ENCODE measurements at regions not wholly inside any gene's neighbourhood (a gene's known extent, or its start where the extent isn't known, plus 50 kb on each side); places are given as distances from the start of the nearest gene placed in this dataset.

DNA sequence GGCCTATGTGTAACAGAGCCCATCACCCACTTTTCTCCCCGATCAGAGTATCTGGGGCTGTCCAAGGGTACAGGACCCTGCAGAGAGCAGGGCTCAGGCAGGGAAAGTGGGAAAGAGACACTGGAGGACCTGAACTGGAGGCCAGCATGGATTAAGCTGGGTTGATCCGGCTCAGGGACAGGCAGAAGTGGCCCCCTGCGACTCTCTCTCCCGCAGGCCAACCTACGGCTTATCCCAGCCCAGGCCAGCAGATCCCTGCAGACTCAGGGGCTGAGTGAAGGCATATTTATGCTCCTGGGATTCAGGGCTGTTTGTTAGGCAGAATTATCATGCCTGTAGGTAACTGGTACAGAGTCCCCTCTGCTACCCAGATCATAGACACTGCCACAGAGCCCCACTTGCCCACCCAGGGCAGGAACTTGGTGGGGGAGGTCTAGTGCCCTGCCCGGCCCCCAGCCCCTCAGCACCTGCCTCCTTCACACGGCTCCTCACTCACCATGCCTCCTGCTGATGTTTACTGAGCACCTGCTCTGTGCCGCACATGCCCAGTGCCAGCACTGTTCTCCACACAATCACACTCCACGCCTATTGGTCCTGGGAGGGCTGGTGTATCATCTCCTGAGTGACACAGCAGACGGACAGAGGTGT, 87.3 kb downstream of the ADRA2C start:
- Histone ChIP-seq H3K9ac (ENCODE audit: low read depth, low read length) (no peak overlapping the region), H3K4me1 (ENCODE audit: insufficient read depth, low read length) (peaks cover 10% of the 10 kb centered on the region), H3K36me3 (ENCODE audit: insufficient read depth, low read length) (no peaks in the 10 kb centered on the region), H3K9me3 (ENCODE audit: control insufficient read depth, insufficient read depth, low read length) (no peaks in the 10 kb centered on the region; the same call in 1 of the 2 replicates)

DNA sequence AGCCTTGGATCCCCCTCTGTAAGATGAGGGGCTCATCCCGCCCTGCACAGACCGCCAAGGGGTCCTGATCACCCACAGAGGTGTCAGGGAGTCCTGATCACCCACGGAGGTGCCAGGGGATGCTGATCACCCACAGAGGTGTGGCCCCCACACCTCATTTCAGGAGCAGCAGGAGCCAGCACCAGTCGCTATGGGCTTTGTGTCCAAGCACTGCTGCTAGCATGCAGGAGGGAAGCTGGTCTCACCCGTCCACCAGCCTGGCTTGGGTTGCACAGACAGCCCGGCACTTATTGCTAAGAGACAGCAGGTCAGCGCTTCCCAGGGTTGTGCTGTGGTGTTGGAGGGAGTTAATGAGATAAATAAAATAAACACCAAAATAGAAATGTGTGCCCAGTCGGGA, 88.5 kb downstream of the ADRA2C start:
- Histone ChIP-seq H3K9me3 (ENCODE audit: control insufficient read depth, insufficient read depth, low read length) (no peaks in the 10 kb centered on the region), H3K4me1 (ENCODE audit: insufficient read depth, low read length) (peaks cover 10% of the 10 kb centered on the region), H3K9ac (ENCODE audit: low read depth, low read length) (no peak overlapping the region), H3K36me3 (ENCODE audit: insufficient read depth, low read length) (no peaks in the 10 kb centered on the region)

DNA sequence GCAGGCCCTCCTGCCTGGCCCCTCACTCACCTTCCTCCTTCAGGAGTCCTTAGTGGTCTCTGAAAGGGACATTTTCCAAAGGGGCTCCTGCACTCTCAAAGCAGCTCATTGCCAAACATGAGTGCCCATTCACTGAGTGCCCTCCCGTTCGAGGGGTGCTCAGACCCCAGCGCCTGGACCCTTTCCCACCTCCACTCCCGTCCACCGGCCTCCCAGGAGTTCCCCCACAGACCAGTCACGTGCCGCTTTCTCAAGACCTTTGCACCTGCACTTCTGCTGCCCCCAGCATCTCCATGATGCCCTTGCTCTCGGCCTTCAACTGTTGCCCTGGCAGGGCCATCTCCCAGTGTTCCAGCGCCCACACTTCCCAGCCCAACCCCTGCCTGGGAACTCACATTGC, 89.5 kb downstream of the ADRA2C start:
- no peaks in the 10 kb centered on the region for H3K9me3 ChIP-seq (ENCODE audit: control insufficient read depth, insufficient read depth, low read length)
- H3K36me3 ChIP-seq (ENCODE audit: insufficient read depth, low read length): no peaks in the 10 kb centered on the region
- no peak overlapping the region for H3K9ac ChIP-seq (ENCODE audit: low read depth, low read length)
- peaks cover 10% of the 10 kb centered on the region for H3K4me1 ChIP-seq (ENCODE audit: insufficient read depth, low read length)

DNA sequence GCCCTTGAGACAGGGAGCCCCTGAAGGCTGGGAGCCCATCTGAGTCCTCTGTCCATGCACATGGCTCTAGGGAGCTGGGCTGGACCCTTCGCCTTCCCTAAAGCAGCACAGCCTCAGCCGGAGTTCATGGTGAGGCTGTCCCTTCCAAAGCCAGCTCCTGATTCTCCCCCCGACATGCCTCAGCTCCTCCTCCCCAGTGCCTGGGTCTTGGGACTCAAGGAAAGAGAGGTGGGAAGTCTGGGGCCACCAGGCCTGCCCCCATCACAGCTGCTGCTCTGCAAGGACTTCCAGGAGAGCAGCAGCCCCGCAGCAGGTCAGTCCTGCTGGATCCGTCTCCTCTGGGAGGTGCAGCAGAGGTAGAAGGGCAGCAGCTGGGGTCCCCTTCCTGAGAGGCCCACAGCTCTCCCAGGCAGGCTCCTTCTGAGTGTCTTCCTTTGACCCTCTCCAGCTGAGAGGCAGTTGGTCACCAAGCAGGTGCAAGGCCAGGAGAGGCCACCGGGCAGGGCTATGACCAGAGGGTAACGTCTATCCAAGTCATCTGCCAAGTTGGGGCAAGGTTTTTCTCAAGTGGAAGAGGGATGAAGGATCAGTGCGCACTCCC, 90.5 kb downstream of the ADRA2C start:
- no peak overlapping the region for H3K9ac ChIP-seq (ENCODE audit: low read depth, low read length)
- H3K4me1 ChIP-seq (ENCODE audit: insufficient read depth, low read length): peaks cover 6% of the 10 kb centered on the region
- H3K9me3 ChIP-seq (ENCODE audit: control insufficient read depth, insufficient read depth, low read length): no peaks in the 10 kb centered on the region
- no peaks in the 10 kb centered on the region for H3K36me3 ChIP-seq (ENCODE audit: insufficient read depth, low read length)

- peaks cover 8% of the 10 kb centered on the region; the same call in 1 of the 2 replicates for H3K4me1 ChIP-seq (ENCODE audit: insufficient read depth, low read length)
- H3K36me3 ChIP-seq (ENCODE audit: insufficient read depth, low read length): no peaks in the 10 kb centered on the region
- no peaks in the 10 kb centered on the region for H3K9me3 ChIP-seq (ENCODE audit: control insufficient read depth, insufficient read depth, low read length)
- no peak overlapping the region for H3K9ac ChIP-seq (ENCODE audit: low read depth, low read length)
Observed at GRCh38 chr4:3857269-3857926, 91.2 kb downstream of the ADRA2C start.

- H3K9me3 ChIP-seq (ENCODE audit: control insufficient read depth, insufficient read depth, low read length): no peaks in the 10 kb centered on the region
- H3K9ac ChIP-seq (ENCODE audit: low read depth, low read length): no peak overlapping the region
- H3K4me1 ChIP-seq (ENCODE audit: insufficient read depth, low read length): peaks cover 8% of the 10 kb centered on the region; the same call in 1 of the 2 replicates
- no peaks in the 10 kb centered on the region for H3K36me3 ChIP-seq (ENCODE audit: insufficient read depth, low read length)
Observed at GRCh38 chr4:3858046-3858730, 92.0 kb downstream of the ADRA2C start.

DNA sequence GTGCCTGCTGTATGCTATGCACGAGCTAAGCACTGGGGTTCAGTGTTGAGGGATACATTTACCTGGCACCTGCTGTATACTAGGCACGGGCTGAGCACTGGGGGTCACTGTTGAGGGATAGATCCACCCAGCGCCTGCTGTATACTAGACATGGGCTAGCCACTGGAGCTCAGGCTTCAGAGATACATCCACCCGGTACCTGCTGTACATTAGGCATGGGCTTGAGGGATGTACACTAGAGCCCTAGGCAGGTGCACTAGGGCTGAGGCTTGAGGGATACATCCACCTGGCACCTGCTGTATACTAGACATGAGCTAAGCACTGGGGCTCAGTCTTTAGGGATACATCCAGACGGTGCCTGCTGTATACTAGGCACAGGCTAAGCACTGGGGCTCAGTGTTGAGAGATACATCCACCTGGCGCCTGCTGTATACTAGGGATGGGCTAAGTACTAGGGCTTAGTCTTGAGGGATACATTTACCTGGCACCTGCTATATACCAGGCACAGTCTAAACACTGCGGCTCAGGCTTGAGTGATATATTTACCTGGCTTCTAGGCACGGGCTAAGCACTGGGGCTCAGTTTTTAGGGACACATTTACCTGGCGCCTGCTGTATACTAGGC, 92.7 kb downstream of the ADRA2C start:
- no peaks in the 10 kb centered on the region for H3K9me3 ChIP-seq (ENCODE audit: control insufficient read depth, insufficient read depth, low read length)
- peaks cover 13% of the 10 kb centered on the region; the same call in 1 of the 2 replicates for H3K4me1 ChIP-seq (ENCODE audit: insufficient read depth, low read length)
- no peak overlapping the region for H3K9ac ChIP-seq (ENCODE audit: low read depth, low read length)
- H3K36me3 ChIP-seq (ENCODE audit: insufficient read depth, low read length): no peaks in the 10 kb centered on the region

GRCh38 chr4:3859571-3859970, 93.4 kb downstream of the ADRA2C start:
- Histone ChIP-seq H3K9me3 (ENCODE audit: control insufficient read depth, insufficient read depth, low read length) (no peaks in the 10 kb centered on the region), H3K9ac (ENCODE audit: low read depth, low read length) (no peak overlapping the region), H3K36me3 (ENCODE audit: insufficient read depth, low read length) (no peaks in the 10 kb centered on the region), H3K4me1 (ENCODE audit: insufficient read depth, low read length) (peaks cover 13% of the 10 kb centered on the region; the same call in 1 of the 2 replicates)

GRCh38 chr4:3860061-3860912, 94.1 kb downstream of the ADRA2C start:
- Histone ChIP-seq H3K9me3 (ENCODE audit: control insufficient read depth, insufficient read depth, low read length) (no peaks in the 10 kb centered on the region), H3K4me1 (ENCODE audit: insufficient read depth, low read length) (peaks cover 13% of the 10 kb centered on the region; the same call in 1 of the 2 replicates), H3K36me3 (ENCODE audit: insufficient read depth, low read length) (no peaks in the 10 kb centered on the region), H3K9ac (ENCODE audit: low read depth, low read length) (no peak overlapping the region)

- no peaks in the 10 kb centered on the region for H3K36me3 ChIP-seq (ENCODE audit: insufficient read depth, low read length)
- H3K9ac ChIP-seq (ENCODE audit: low read depth, low read length): no peak overlapping the region
- peaks cover 13% of the 10 kb centered on the region; the same call in 1 of the 2 replicates for H3K4me1 ChIP-seq (ENCODE audit: insufficient read depth, low read length)
- H3K9me3 ChIP-seq (ENCODE audit: control insufficient read depth, insufficient read depth, low read length): no peaks in the 10 kb centered on the region
Observed at GRCh38 chr4:3860913-3861636, 94.9 kb downstream of the ADRA2C start.

DNA sequence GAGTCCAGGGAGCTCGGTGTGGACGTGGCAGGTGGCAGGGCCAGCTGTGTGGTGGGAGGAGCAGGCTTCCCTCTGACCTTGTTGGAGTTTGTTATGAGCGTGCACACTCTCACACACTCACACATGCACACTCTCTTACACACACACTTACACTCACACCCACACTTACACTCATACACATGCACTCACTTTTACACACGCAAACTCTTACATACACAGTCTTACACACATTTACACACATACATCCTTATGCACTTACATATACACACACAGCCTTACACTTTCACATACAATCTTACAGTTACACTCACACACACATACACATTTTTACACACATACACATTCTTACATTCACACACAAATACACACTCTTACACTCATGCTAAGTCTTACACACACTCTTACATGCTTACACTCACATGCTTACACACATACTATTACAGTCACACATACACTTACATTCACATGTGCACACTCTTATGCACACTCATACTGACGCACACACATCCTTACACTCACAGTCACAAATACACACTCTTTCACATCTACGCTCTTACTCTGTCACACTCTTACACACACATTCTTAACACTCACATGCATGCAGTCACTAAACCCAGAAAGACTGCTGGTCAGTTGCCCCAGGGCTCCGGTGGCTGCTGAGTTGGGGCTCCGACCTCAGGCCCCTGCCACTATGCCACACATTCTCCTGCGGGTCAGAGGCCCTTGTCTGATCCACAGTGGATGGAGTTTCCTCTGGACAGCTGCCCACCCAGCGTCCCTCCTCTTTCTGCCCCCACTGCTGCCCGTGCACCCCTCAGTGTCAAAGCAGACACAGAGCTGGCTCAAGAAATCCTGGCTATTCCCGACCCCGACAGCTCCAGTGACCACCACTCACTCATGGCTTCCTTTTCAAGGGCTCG, 95.8 kb downstream of the ADRA2C start:
- Histone ChIP-seq H3K9ac (ENCODE audit: low read depth, low read length) (peak overlapping the region; percentile 36), H3K4me1 (ENCODE audit: insufficient read depth, low read length) (peaks cover 13% of the 10 kb centered on the region; the same call in 1 of the 2 replicates), H3K36me3 (ENCODE audit: insufficient read depth, low read length) (no peaks in the 10 kb centered on the region)

GRCh38 chr4:3862640-3863420, 96.6 kb downstream of the ADRA2C start:
- Histone ChIP-seq H3K9ac (ENCODE audit: low read depth, low read length) (peak overlapping the region; percentile 36; the same call in 1 of the 2 replicates), H3K36me3 (ENCODE audit: insufficient read depth, low read length) (no peaks in the 10 kb centered on the region), H3K9me3 (ENCODE audit: control insufficient read depth, insufficient read depth, low read length) (no peaks in the 10 kb centered on the region), H3K4me1 (ENCODE audit: insufficient read depth, low read length) (peaks cover 13% of the 10 kb centered on the region; the same call in 1 of the 2 replicates)

More for the DNA sequence above, 95.8 kb downstream of the ADRA2C start:
- H3K9me3 ChIP-seq (ENCODE audit: control insufficient read depth, insufficient read depth, low read length): no peaks in the 10 kb centered on the region

All from ES-I3 (cell line).